ENCODE measurements at regions not wholly inside any gene's neighbourhood (a gene's known extent, or its start where the extent isn't known, plus 50 kb on each side); places are given as distances from the start of the nearest gene placed in this dataset.

DNA sequence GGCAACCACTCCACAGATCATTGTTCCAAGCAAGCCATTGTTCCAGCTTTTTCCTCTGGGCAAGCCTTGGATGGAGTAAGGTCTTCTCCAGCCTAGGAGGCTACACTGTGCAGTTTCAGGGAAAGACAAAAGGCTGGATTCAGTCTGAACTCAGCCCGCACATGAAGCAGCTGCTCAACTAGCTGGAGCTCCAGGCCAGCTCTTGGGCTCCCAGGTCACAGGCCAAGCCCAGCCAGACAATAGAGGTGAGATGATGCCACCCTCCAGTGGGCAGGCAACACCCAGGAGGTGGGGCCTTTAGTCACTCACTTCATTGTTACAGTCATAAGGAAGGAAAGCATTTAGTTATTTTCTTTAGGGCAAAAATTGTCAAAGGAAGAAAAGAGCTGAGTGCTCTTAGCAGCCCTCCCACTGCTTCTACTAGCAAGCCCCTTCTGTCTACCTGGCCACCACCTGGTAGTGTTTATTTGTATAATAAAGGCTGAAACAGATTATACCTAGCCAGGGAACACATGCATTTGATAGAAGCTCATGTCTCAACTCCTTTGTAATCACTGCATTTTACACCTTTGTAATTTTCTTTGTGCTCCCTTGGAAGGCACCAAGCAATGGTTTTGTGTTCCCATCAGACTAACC lies 253.4 kb downstream of the WDR11 start:
- CTCF ChIA-PET: no interaction called here
- POLR2A ChIA-PET: no interaction called here
- intact Hi-C loops (cut with micrococcal nuclease): no loop called here
- RAD21 ChIA-PET (ENCODE audit: low non-redundant PET in 1 of 2, low total read pairs in 2 of 2, uncharacterized antibody in 2 of 2, unreplicated experiment in 2 of 2): no interaction called here
- Histone ChIP-seq H3K79me2 (ENCODE audit: insufficient read depth, low read length) (no peaks in the 10 kb centered on the region), H3K4me3 (replicated peaks in 1 of 2; ENCODE audit: low read depth in 1 of 2, low read length in 2 of 2) (no peak overlapping the region), H3K9me3 (ENCODE audit: control insufficient read depth in 1 of 2, insufficient read depth in 1 of 2, low read depth in 1 of 2, low read length in 2 of 2) (no peaks in the 10 kb centered on the region), H3K27me3 (ENCODE audit: insufficient read depth, low read length) (no peaks in the 10 kb centered on the region), H3K36me3 (ENCODE audit: control insufficient read depth in 1 of 2, insufficient read depth in 2 of 2, low read length in 2 of 2) (no peaks in the 10 kb centered on the region), H3K27ac (ENCODE audit: low read depth, low read length) (no peak overlapping the region), H3K9me2 (ENCODE audit: insufficient read depth) (no peaks in the 10 kb centered on the region; the same call in 1 of the 2 replicates), H3K4me1 (ENCODE audit: control insufficient read depth in 1 of 2, insufficient read depth in 2 of 2, low read length in 2 of 2) (no peaks in the 10 kb centered on the region), H3K4me2 (ENCODE audit: low read length) (no peak overlapping the region), H2AFZ (ENCODE audit: low read depth, low read length, poor library complexity, severe bottlenecking) (no peak overlapping the region), H3K9ac (ENCODE audit: low read length) (no peak overlapping the region), H4K20me1 (ENCODE audit: insufficient read depth) (no peaks in the 10 kb centered on the region)
- DNase-seq (ENCODE audit: low read depth, low spot score) (no peak), ATAC-seq (no peak)
- no TSS peak for BruUV-seq (replicated peaks)
- TF ChIP-seq ELF1 (IDR thresholded peaks at IDR 0.05; ENCODE audit: borderline replicate concordance, low read depth) (no peak), SP1 (IDR thresholded peaks at IDR 0.05; ENCODE audit: low read depth) (no peak), YY1 (IDR thresholded peaks at IDR 0.05; ENCODE audit: extremely low read depth, insufficient replicate concordance, low read depth, low read length) (no peak), SRF (IDR thresholded peaks at IDR 0.05; ENCODE audit: low read depth) (no peak), ZFX (IDR thresholded peaks at IDR 0.05) (no peak), POLR2AphosphoS5 (IDR thresholded peaks at IDR 0.05; ENCODE audit: low read depth, low read length) (no peak), CBX3 (IDR thresholded peaks at IDR 0.05; ENCODE audit: low read depth) (no peak), JUND (IDR thresholded peaks at IDR 0.05) (no peak), EGR1 (IDR thresholded peaks at IDR 0.05; ENCODE audit: low read depth) (no peak), REST (IDR thresholded peaks at IDR 0.05; ENCODE audit: low read depth) (no peak), FOSL1 (IDR thresholded peaks at IDR 0.05; ENCODE audit: low read depth) (no peak), TCF7L2 (IDR thresholded peaks at IDR 0.05; ENCODE audit: borderline replicate concordance, extremely low read depth, insufficient read depth, insufficient read length) (no peak), POLR2A (IDR thresholded peaks at IDR 0.05; ENCODE audit: borderline replicate concordance, extremely low read depth, insufficient read depth, insufficient read length) (no peak), EZH2 (IDR thresholded peaks at IDR 0.05) (no peak), EZH2phosphoT487 (IDR thresholded peaks at IDR 0.05; ENCODE audit: borderline replicate concordance) (no peak), RAD21 (IDR thresholded peaks at IDR 0.05; ENCODE audit: low read depth) (no peak), ATF3 (IDR thresholded peaks at IDR 0.05) (no peak), ZBTB33 (IDR thresholded peaks at IDR 0.05; ENCODE audit: extremely low read depth, insufficient replicate concordance, low read length) (no peak), CEBPB (IDR thresholded peaks at IDR 0.05; ENCODE audit: low read depth) (no peak)
- TF ChIP-seq, protein P1, sequence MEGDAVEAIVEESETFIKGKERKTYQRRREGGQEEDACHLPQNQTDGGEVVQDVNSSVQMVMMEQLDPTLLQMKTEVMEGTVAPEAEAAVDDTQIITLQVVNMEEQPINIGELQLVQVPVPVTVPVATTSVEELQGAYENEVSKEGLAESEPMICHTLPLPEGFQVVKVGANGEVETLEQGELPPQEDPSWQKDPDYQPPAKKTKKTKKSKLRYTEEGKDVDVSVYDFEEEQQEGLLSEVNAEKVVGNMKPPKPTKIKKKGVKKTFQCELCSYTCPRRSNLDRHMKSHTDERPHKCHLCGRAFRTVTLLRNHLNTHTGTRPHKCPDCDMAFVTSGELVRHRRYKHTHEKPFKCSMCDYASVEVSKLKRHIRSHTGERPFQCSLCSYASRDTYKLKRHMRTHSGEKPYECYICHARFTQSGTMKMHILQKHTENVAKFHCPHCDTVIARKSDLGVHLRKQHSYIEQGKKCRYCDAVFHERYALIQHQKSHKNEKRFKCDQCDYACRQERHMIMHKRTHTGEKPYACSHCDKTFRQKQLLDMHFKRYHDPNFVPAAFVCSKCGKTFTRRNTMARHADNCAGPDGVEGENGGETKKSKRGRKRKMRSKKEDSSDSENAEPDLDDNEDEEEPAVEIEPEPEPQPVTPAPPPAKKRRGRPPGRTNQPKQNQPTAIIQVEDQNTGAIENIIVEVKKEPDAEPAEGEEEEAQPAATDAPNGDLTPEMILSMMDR (IDR thresholded peaks at IDR 0.05 in 2 of 3, conservative IDR thresholded peaks at IDR 0.05 in 1 of 3; ENCODE audit: borderline replicate concordance in 1 of 3, insufficient read depth in 1 of 3, low read depth in 2 of 3, low read length in 2 of 3): no peak
